Forelimb muscle (tissue), 1 donor: ENCODE measurements at regions not wholly inside any gene's neighbourhood (a gene's known extent, or its start where the extent isn't known, plus 50 kb on each side); places are given as distances from the start of the nearest gene placed in this dataset.
"Not testable (repeated sequence)": the region's sequence is repeated elsewhere in the genome, so short reads cannot be mapped to it uniquely, and the experiment has no call there.

Experiments used
- DNase-seq: peaks from one replicate; pipeline ENCODE4 v3.0.0-alpha.2; 2013; ENCODE audit warnings: low read depth

GRCh38 chr1:120614931-120615639 lies 108.7 kb upstream of the NBPF26 start:
- DNase-seq = not testable (repeated sequence)

- DNase-seq = not testable (repeated sequence)
These were observed 106.3 kb upstream of the NBPF26 start for GRCh38 chr1:120617493-120617892.

- not testable (repeated sequence) for DNase-seq
These were observed 103.7 kb upstream of the NBPF26 start for GRCh38 chr1:120619867-120620692.

- DNase-seq = not testable (repeated sequence)
These were observed 103.1 kb upstream of the NBPF26 start for GRCh38 chr1:120620693-120620969.

- not testable (repeated sequence) for DNase-seq
These were observed 102.5 kb upstream of the NBPF26 start for GRCh38 chr1:120621278-120621677.

GRCh38 chr1:120623539-120623938 lies 100.2 kb upstream of the NBPF26 start:
- DNase-seq = not testable (repeated sequence)

GRCh38 chr1:120624565-120625064 lies 99.1 kb upstream of the NBPF26 start:
- not testable (repeated sequence) for DNase-seq

GRCh38 chr1:120629832-120630455 lies 93.8 kb upstream of the NBPF26 start:
- DNase-seq = not testable (repeated sequence)

- DNase-seq = not testable (repeated sequence)
These were observed 88.6 kb upstream of the NBPF26 start for GRCh38 chr1:120634816-120635806.

GRCh38 chr1:120640261-120641013 lies 83.3 kb upstream of the NBPF26 start:
- not testable (repeated sequence) for DNase-seq

GRCh38 chr1:120641014-120641302 lies 82.8 kb upstream of the NBPF26 start:
- DNase-seq = not testable (repeated sequence)

- DNase-seq = not testable (repeated sequence)
These were observed 76.6 kb upstream of the NBPF26 start for GRCh38 chr1:120647182-120647581.

GRCh38 chr1:120648915-120649623 lies 74.7 kb upstream of the NBPF26 start:
- DNase-seq = not testable (repeated sequence)

GRCh38 chr1:120649730-120650129 lies 74.0 kb upstream of the NBPF26 start:
- not testable (repeated sequence) for DNase-seq

- not testable (repeated sequence) for DNase-seq
These were observed 69.6 kb upstream of the NBPF26 start for GRCh38 chr1:120654114-120654513.

GRCh38 chr1:120655394-120655793 lies 68.4 kb upstream of the NBPF26 start:
- DNase-seq = not testable (repeated sequence)

GRCh38 chr1:120656116-120656515 lies 67.6 kb upstream of the NBPF26 start:
- not testable (repeated sequence) for DNase-seq

GRCh38 chr1:120657804-120658203 lies 65.9 kb upstream of the NBPF26 start:
- DNase-seq = not testable (repeated sequence)

GRCh38 chr1:120658622-120659021 lies 65.1 kb upstream of the NBPF26 start:
- DNase-seq = not testable (repeated sequence)

GRCh38 chr1:120659133-120659532 lies 64.6 kb upstream of the NBPF26 start:
- not testable (repeated sequence) for DNase-seq
